Adrenal gland (tissue), 5 donors: ENCODE measurements at regions not wholly inside any gene's neighbourhood (a gene's known extent, or its start where the extent isn't known, plus 50 kb on each side); places are given as distances from the start of the nearest gene placed in this dataset.

Experiments
- CTCF ChIP-seq, 6 experiments: fragments of 450-650 bp in 4 of 6; fragments of 200-600 bp in 2 of 6; sonication (generic) in 1 of 6; IDR thresholded peaks; 1 replicate in 5 of 6; 2 replicates in 1 of 6; pipeline versions ENCODE4 v1.5.1 to v1.8.0; 2016 to 2021; ENCODE audit warnings: antibody characterized with exemption in 6 of 6, mild to moderate bottlenecking in 2 of 6, moderate library complexity in 1 of 6
- POLR2A ChIP-seq, 2 donors: fragments of 450-650 bp; IDR thresholded peaks; one replicate each; pipeline ENCODE4 v1.6.1; 2017; ENCODE audit warnings: antibody characterized with exemption in 2 of 2, mild to moderate bottlenecking in 2 of 2, moderate library complexity in 1 of 2
- donor health status: DM: no; HTN: no; CAD: no.

DNA sequence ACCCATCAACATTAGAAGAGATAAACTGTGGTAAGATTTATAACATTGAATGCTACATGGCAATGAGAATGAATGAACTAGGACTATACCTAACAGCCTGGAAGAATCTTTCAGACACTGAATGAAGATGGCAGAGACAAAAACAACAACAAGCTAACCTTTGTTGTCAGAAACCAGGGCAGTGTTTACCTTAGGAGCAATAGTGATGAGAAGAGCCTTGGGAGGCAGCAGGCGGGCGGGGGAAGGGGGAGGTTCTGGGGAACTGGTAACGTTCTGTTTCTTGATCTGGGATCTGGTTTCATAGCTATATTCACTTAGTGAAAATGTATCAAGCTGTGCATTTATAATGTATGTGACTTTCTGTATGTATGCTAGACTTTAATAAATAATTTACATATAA, 139.0 kb upstream of the TNRC6C start:
- no peak for TF ChIP-seq CTCF (IDR thresholded peaks at IDR 0.05)
- no peak for TF ChIP-seq POLR2A (IDR thresholded peaks at IDR 0.05)
